Mammary epithelial cell (primary cell): ENCODE measurements at regions not wholly inside any gene's neighbourhood (a gene's known extent, or its start where the extent isn't known, plus 50 kb on each side); places are given as distances from the start of the nearest gene placed in this dataset.

Experiments used
- CTCF ChIP-seq, 2 donors: IDR thresholded peaks in 1 of 2; conservative IDR thresholded peaks in 1 of 2; 2 replicates each; pipeline ENCODE4 v1.5.1; 2011 to 2012; ENCODE audit warnings: inconsistent platforms in 2 of 2, low read length in 2 of 2, mild to moderate bottlenecking in 2 of 2, control low read depth in 1 of 2, low read depth in 1 of 2; ENCODE audit not compliant: insufficient read depth in 1 of 2; ENCODE audit errors: extremely low read depth in 1 of 2
- EZH2 ChIP-seq: IDR thresholded peaks from 2 replicates; pipeline ENCODE4 v1.6.1; 2012; ENCODE audit warnings: low read length, inconsistent platforms, borderline replicate concordance

GRCh38 chr7:96784597-96784996 lies 75.0 kb upstream of the SEM1 start:
- no peak for TF ChIP-seq EZH2
- no peak for TF ChIP-seq CTCF (conservative IDR thresholded peaks at IDR 0.05 in 1 of 2, IDR thresholded peaks at IDR 0.05 in 1 of 2; ENCODE audit: extremely low read depth in 1 of 2, insufficient read depth in 1 of 2, low read depth in 1 of 2, low read length in 2 of 2)
